Fibroblast of skin of right quadriceps (primary cell): ENCODE measurements at regions not wholly inside any gene's neighbourhood (a gene's known extent, or its start where the extent isn't known, plus 50 kb on each side); places are given as distances from the start of the nearest gene placed in this dataset.

ENCODE experiments used
- DNase-seq: peaks from one replicate; pipeline ENCODE4 v3.0.0-alpha.2; 2013

GRCh38 chr3:82508-82907 is 114.1 kb upstream of the CHL1 start:
- DNase-seq, result no peak

GRCh38 chr3:83096-83495 is 113.5 kb upstream of the CHL1 start:
- no peak for DNase-seq

GRCh38 chr3:85180-85579 is 111.4 kb upstream of the CHL1 start:
- DNase-seq, result no peak

- DNase-seq, result no peak
Observed at GRCh38 chr3:88267-88666, 108.3 kb upstream of the CHL1 start.

- no peak for DNase-seq
Observed at GRCh38 chr3:93746-94145, 102.8 kb upstream of the CHL1 start.

- no peak for DNase-seq
Observed at GRCh38 chr3:96259-96658, 100.3 kb upstream of the CHL1 start.

GRCh38 chr3:97417-98258 is 98.9 kb upstream of the CHL1 start:
- DNase-seq, result no peak

- DNase-seq, result no peak
Observed at GRCh38 chr3:98259-98654, 98.3 kb upstream of the CHL1 start.

- DNase-seq, result no peak
Observed at GRCh38 chr3:99506-99905, 97.1 kb upstream of the CHL1 start.

GRCh38 chr3:102484-102883 is 94.1 kb upstream of the CHL1 start:
- no peak for DNase-seq

GRCh38 chr3:103991-104390 is 92.6 kb upstream of the CHL1 start:
- DNase-seq, result no peak

- DNase-seq, result no peak
Observed at GRCh38 chr3:105585-105984, 91.0 kb upstream of the CHL1 start.

GRCh38 chr3:106619-107018 is 89.9 kb upstream of the CHL1 start:
- no peak for DNase-seq

GRCh38 chr3:111143-112069 is 85.2 kb upstream of the CHL1 start:
- no peak for DNase-seq

GRCh38 chr3:112773-113172 is 83.8 kb upstream of the CHL1 start:
- no peak for DNase-seq

- no peak for DNase-seq
Observed at GRCh38 chr3:118666-119065, 77.9 kb upstream of the CHL1 start.

GRCh38 chr3:123341-123740 is 73.2 kb upstream of the CHL1 start:
- DNase-seq, result no peak

- no peak for DNase-seq
Observed at GRCh38 chr3:124557-125179, 71.9 kb upstream of the CHL1 start.

GRCh38 chr3:128515-129172 is 67.9 kb upstream of the CHL1 start:
- no peak for DNase-seq

GRCh38 chr3:131151-131888 is 65.2 kb upstream of the CHL1 start:
- no peak for DNase-seq

GRCh38 chr3:132378-132777 is 64.2 kb upstream of the CHL1 start:
- no peak for DNase-seq

- no peak for DNase-seq
Observed at GRCh38 chr3:132904-133303, 63.7 kb upstream of the CHL1 start.
